ENCODE measurements at regions not wholly inside any gene's neighbourhood (a gene's known extent, or its start where the extent isn't known, plus 50 kb on each side); places are given as distances from the start of the nearest gene placed in this dataset.

DNA sequence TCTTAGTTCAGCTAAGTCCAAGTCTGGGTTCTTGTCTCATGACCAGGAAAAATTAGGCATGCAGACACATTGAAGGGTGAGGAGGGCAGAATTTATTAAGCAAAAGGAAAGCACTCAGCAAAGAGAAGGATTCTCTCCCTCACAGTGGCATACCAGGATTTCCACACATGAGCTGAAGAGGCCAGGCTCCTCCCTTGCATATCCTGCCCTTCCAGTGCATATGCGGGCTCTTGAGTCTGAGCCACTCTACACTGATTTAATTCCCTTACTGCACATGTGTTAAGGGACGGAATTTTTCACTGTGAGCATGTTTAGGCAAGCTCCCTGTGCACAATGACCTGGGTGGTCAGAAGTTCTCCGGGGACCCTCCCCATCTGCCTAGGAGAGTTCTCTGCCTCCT is 652.7 kb upstream of the POM121L12 start:
- TF ChIP-seq, protein P1, sequence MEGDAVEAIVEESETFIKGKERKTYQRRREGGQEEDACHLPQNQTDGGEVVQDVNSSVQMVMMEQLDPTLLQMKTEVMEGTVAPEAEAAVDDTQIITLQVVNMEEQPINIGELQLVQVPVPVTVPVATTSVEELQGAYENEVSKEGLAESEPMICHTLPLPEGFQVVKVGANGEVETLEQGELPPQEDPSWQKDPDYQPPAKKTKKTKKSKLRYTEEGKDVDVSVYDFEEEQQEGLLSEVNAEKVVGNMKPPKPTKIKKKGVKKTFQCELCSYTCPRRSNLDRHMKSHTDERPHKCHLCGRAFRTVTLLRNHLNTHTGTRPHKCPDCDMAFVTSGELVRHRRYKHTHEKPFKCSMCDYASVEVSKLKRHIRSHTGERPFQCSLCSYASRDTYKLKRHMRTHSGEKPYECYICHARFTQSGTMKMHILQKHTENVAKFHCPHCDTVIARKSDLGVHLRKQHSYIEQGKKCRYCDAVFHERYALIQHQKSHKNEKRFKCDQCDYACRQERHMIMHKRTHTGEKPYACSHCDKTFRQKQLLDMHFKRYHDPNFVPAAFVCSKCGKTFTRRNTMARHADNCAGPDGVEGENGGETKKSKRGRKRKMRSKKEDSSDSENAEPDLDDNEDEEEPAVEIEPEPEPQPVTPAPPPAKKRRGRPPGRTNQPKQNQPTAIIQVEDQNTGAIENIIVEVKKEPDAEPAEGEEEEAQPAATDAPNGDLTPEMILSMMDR (IDR thresholded peaks at IDR 0.05), result no peak
- no peak for TF ChIP-seq POLR2A (IDR thresholded peaks at IDR 0.05)

All from right lobe of liver (tissue), 4 donors.